Cerebellar cortex (tissue), 1 donor: ENCODE measurements at regions not wholly inside any gene's neighbourhood (a gene's known extent, or its start where the extent isn't known, plus 50 kb on each side); places are given as distances from the start of the nearest gene placed in this dataset.
"Not testable (repeated sequence)": the region's sequence is repeated elsewhere in the genome, so short reads cannot be mapped to it uniquely, and the experiment has no call there.

Experiments used
- DNase-seq: peaks from one replicate; pipeline ENCODE4 v3.0.0-alpha.2; 2015; ENCODE audit warnings: low spot score

GRCh38 chr4:165767671-165768070, 105.4 kb upstream of the TLL1 start:
- DNase-seq, result peak; percentile 96

GRCh38 chr4:165768281-165768680, 104.8 kb upstream of the TLL1 start:
- DNase-seq, result peak; percentile 77

- no peak for DNase-seq
These were observed 98.7 kb upstream of the TLL1 start for GRCh38 chr4:165774326-165774725.

GRCh38 chr4:165779950-165780670, 92.9 kb upstream of the TLL1 start:
- no peak for DNase-seq

GRCh38 chr4:165780735-165781134, 92.3 kb upstream of the TLL1 start:
- no peak for DNase-seq

- no peak for DNase-seq
These were observed 90.4 kb upstream of the TLL1 start for GRCh38 chr4:165782623-165783022.

- no peak for DNase-seq
These were observed 89.4 kb upstream of the TLL1 start for GRCh38 chr4:165783626-165784025.

GRCh38 chr4:165784672-165785071, 88.4 kb upstream of the TLL1 start:
- DNase-seq, result no peak

GRCh38 chr4:165785337-165785736, 87.7 kb upstream of the TLL1 start:
- DNase-seq, result no peak

GRCh38 chr4:165787516-165788274, 85.3 kb upstream of the TLL1 start:
- peak; percentile 58 for DNase-seq

GRCh38 chr4:165788686-165789463, 84.2 kb upstream of the TLL1 start:
- peak; percentile 77 for DNase-seq

GRCh38 chr4:165793236-165793635, 79.8 kb upstream of the TLL1 start:
- no peak for DNase-seq

- DNase-seq, result no peak
These were observed 78.2 kb upstream of the TLL1 start for GRCh38 chr4:165794834-165795233.

GRCh38 chr4:165799384-165799815, 73.6 kb upstream of the TLL1 start:
- no peak for DNase-seq

- no peak for DNase-seq
These were observed 70.6 kb upstream of the TLL1 start for GRCh38 chr4:165802452-165802851.

- no peak for DNase-seq
These were observed 70.0 kb upstream of the TLL1 start for GRCh38 chr4:165803005-165803404.

GRCh38 chr4:165805406-165805805, 67.6 kb upstream of the TLL1 start:
- no peak for DNase-seq

- DNase-seq, result no peak
These were observed 66.4 kb upstream of the TLL1 start for GRCh38 chr4:165806613-165807012.

- DNase-seq, result no peak
These were observed 62.3 kb upstream of the TLL1 start for GRCh38 chr4:165810726-165811125.

- DNase-seq, result no peak
These were observed 59.4 kb upstream of the TLL1 start for GRCh38 chr4:165813606-165814005.

- no peak for DNase-seq
These were observed 58.6 kb upstream of the TLL1 start for GRCh38 chr4:165814256-165815020.

GRCh38 chr4:165819126-165819525, 53.9 kb upstream of the TLL1 start:
- not testable (repeated sequence) for DNase-seq
